Endothelial cell (in vitro differentiated cells): ENCODE measurements at regions not wholly inside any gene's neighbourhood (a gene's known extent, or its start where the extent isn't known, plus 50 kb on each side); places are given as distances from the start of the nearest gene placed in this dataset.

Experiments
- DNase-seq: peaks from one replicate; pipeline ENCODE4 v3.0.0; 2021; ENCODE audit warnings: low spot score
- H3K27ac Mint-ChIP-seq: one replicate; pipeline ENCODE4 v1.8.0; 2021; ENCODE audit warnings: mixed read lengths, inconsistent platforms; ENCODE audit not compliant: unreplicated experiment
- H3K27me3 Mint-ChIP-seq: one replicate; pipeline ENCODE4 v1.8.0; 2021; ENCODE audit warnings: mild to moderate bottlenecking, moderate library complexity, mixed read lengths, inconsistent platforms; ENCODE audit not compliant: unreplicated experiment
- H3K36me3 Mint-ChIP-seq: one replicate; pipeline ENCODE4 v1.8.0; 2021; ENCODE audit warnings: mild to moderate bottlenecking, low read depth, mixed read lengths, inconsistent platforms; ENCODE audit not compliant: unreplicated experiment
- H3K4me1 Mint-ChIP-seq: one replicate; pipeline ENCODE4 v1.8.0; 2021; ENCODE audit warnings: mild to moderate bottlenecking, mixed read lengths, inconsistent platforms; ENCODE audit not compliant: unreplicated experiment
- H3K4me3 Mint-ChIP-seq: one replicate; pipeline ENCODE4 v1.8.0; 2021; ENCODE audit warnings: mild to moderate bottlenecking, mixed read lengths, inconsistent platforms; ENCODE audit not compliant: unreplicated experiment
- H3K9me3 Mint-ChIP-seq: one replicate; pipeline ENCODE4 v1.8.0; 2021; ENCODE audit warnings: mixed read lengths, inconsistent platforms; ENCODE audit not compliant: unreplicated experiment
- CTCF ChIP-seq: fragments of 200-600 bp; sonication (generic); IDR thresholded peaks from one replicate; pipeline ENCODE4 v1.5.0; 2021; ENCODE audit warnings: antibody characterized with exemption; ENCODE audit not compliant: unreplicated experiment

- peaks cover 3% of the 10 kb centered on the region for H3K36me3 Mint-ChIP-seq
- no peaks in the 10 kb centered on the region for H3K9me3 Mint-ChIP-seq
- no peaks in the 10 kb centered on the region for H3K27me3 Mint-ChIP-seq
- TF ChIP-seq CTCF = no peak
- no peak for DNase-seq
- no peaks in the 10 kb centered on the region for H3K4me1 Mint-ChIP-seq
- H3K4me3 Mint-ChIP-seq = no peak overlapping the region
- no peak overlapping the region for H3K27ac Mint-ChIP-seq
These were observed 252.0 kb upstream of the ISL1 start for GRCh38 chr5:51131266-51131665.

- no peak for TF ChIP-seq CTCF
These were observed 245.1 kb upstream of the ISL1 start for GRCh38 chr5:51138164-51138563.

GRCh38 chr5:51148437-51148836 is 234.8 kb upstream of the ISL1 start:
- no peaks in the 10 kb centered on the region for H3K36me3 Mint-ChIP-seq

More at GRCh38 chr5:51138164-51138563, 245.1 kb upstream of the ISL1 start:
- no peaks in the 10 kb centered on the region for H3K9me3 Mint-ChIP-seq
- no peaks in the 10 kb centered on the region for H3K4me1 Mint-ChIP-seq
- no peak overlapping the region for H3K4me3 Mint-ChIP-seq
- no peaks in the 10 kb centered on the region for H3K27me3 Mint-ChIP-seq
- DNase-seq = no peak
- H3K27ac Mint-ChIP-seq = no peak overlapping the region
- no peaks in the 10 kb centered on the region for H3K36me3 Mint-ChIP-seq

GRCh38 chr5:51156222-51156621 is 227.0 kb upstream of the ISL1 start:
- Mint-ChIP-seq H3K4me3 (no peak overlapping the region), H3K4me1 (peaks cover 2% of the 10 kb centered on the region)

More at GRCh38 chr5:51148437-51148836, 234.8 kb upstream of the ISL1 start:
- no peak for DNase-seq
- no peak overlapping the region for H3K27ac Mint-ChIP-seq
- H3K9me3 Mint-ChIP-seq = no peaks in the 10 kb centered on the region
- H3K4me3 Mint-ChIP-seq = no peak overlapping the region
- TF ChIP-seq CTCF = no peak
- no peaks in the 10 kb centered on the region for H3K27me3 Mint-ChIP-seq
- no peaks in the 10 kb centered on the region for H3K4me1 Mint-ChIP-seq

GRCh38 chr5:51156838-51157237 is 226.4 kb upstream of the ISL1 start:
- Mint-ChIP-seq H3K27ac (no peak overlapping the region), H3K36me3 (no peaks in the 10 kb centered on the region), H3K4me3 (no peak overlapping the region), H3K9me3 (no peaks in the 10 kb centered on the region), H3K4me1 (peaks cover 2% of the 10 kb centered on the region), H3K27me3 (no peaks in the 10 kb centered on the region)
- no peak for TF ChIP-seq CTCF
- DNase-seq = peak; percentile 6

More at GRCh38 chr5:51156222-51156621, 227.0 kb upstream of the ISL1 start:
- H3K36me3 Mint-ChIP-seq = no peaks in the 10 kb centered on the region
- no peaks in the 10 kb centered on the region for H3K27me3 Mint-ChIP-seq
- H3K9me3 Mint-ChIP-seq = no peaks in the 10 kb centered on the region
- no peak for TF ChIP-seq CTCF
- no peak overlapping the region for H3K27ac Mint-ChIP-seq
- no peak for DNase-seq
